Left ventricle myocardium inferior (tissue), 1 donor: ENCODE measurements at regions not wholly inside any gene's neighbourhood (a gene's known extent, or its start where the extent isn't known, plus 50 kb on each side); places are given as distances from the start of the nearest gene placed in this dataset.

Experiments used
- DNase-seq: peaks from one replicate; pipeline ENCODE4 v3.0.0-alpha.2; 2020
- H3K27ac ChIP-seq: fragments of 200-600 bp; replicated peaks from 2 replicates; pipeline ENCODE4 v1.8.0; 2021
- H3K27me3 ChIP-seq: fragments of 200-600 bp; 2 replicates; pipeline ENCODE4 v1.8.0; 2021; ENCODE audit warnings: low read depth
- H3K36me3 ChIP-seq: fragments of 200-600 bp; 2 replicates; pipeline ENCODE4 v1.8.0; 2021
- H3K4me1 ChIP-seq: fragments of 200-600 bp; 2 replicates; pipeline ENCODE4 v1.8.0; 2021
- H3K4me3 ChIP-seq: fragments of 200-600 bp; 2 replicates; pipeline ENCODE4 v1.8.0; 2021; ENCODE audit warnings: mild to moderate bottlenecking, moderate library complexity
- H3K9me3 ChIP-seq: fragments of 200-600 bp; replicated peaks from 2 replicates; pipeline ENCODE4 v1.8.0; 2021
- CTCF ChIP-seq: fragments of 200-600 bp; IDR thresholded peaks from 2 replicates; pipeline ENCODE4 v1.8.0; 2021; ENCODE audit warnings: antibody characterized with exemption, mild to moderate bottlenecking, borderline replicate concordance
- intact Hi-C: fragments of 100-400 bp; cut with micrococcal nuclease; formaldehyde crosslinking; loops from one replicate; pipeline ENCODE4 v1.11.0; 2022
- donor health status: DM: no; HTN: yes; CAD: no; lungs with severe emphysema.

- intact Hi-C loops, result no loop called here
- H3K27ac ChIP-seq, result no peak overlapping the region
- no peaks in the 10 kb centered on the region for H3K4me1 ChIP-seq
- no peaks in the 10 kb centered on the region for H3K27me3 ChIP-seq
- H3K4me3 ChIP-seq, result no peak overlapping the region
- TF ChIP-seq CTCF, result no peak
- no peaks in the 10 kb centered on the region for H3K36me3 ChIP-seq
- no peak for DNase-seq
- no peaks in the 10 kb centered on the region for H3K9me3 ChIP-seq
Observed at GRCh38 chr5:23001120-23001519, 148.0 kb upstream of the CDH12 start.

GRCh38 chr5:22998774-22999173, 145.6 kb upstream of the CDH12 start:
- Histone ChIP-seq H3K9me3 (no peaks in the 10 kb centered on the region), H3K4me1 (no peaks in the 10 kb centered on the region), H3K27me3 (no peaks in the 10 kb centered on the region), H3K36me3 (no peaks in the 10 kb centered on the region), H3K4me3 (no peak overlapping the region), H3K27ac (no peak overlapping the region)
- TF ChIP-seq CTCF, result no peak
- intact Hi-C loops, result no loop called here
- DNase-seq, result no peak

DNA sequence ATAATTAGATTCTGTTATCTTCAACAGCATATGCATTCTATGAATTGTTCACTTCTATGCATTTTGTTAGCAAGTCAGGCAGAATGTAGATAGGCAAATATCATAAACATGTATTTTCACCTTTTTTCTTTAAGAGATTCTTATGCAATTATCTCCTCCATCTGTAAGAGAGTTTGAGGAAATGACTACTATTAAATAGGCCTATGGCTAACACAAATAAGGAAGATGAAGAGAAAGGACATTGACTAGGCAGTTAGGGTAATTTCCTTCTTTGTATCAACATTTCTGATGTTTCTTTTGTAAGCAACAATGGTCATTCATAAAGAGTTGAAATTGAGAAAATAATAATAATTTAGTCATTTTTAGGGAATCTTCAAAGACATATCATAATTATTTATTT, 145.2 kb upstream of the CDH12 start:
- Histone ChIP-seq H3K27me3 (no peaks in the 10 kb centered on the region), H3K4me3 (no peak overlapping the region), H3K27ac (no peak overlapping the region), H3K4me1 (no peaks in the 10 kb centered on the region), H3K9me3 (no peaks in the 10 kb centered on the region), H3K36me3 (no peaks in the 10 kb centered on the region)
- intact Hi-C loops, result no loop called here
- DNase-seq, result no peak
- TF ChIP-seq CTCF, result no peak

GRCh38 chr5:22988937-22989336, 135.8 kb upstream of the CDH12 start:
- no peak for DNase-seq
- peaks cover 19% of the 10 kb centered on the region for H3K9me3 ChIP-seq
- no peak for TF ChIP-seq CTCF

DNA sequence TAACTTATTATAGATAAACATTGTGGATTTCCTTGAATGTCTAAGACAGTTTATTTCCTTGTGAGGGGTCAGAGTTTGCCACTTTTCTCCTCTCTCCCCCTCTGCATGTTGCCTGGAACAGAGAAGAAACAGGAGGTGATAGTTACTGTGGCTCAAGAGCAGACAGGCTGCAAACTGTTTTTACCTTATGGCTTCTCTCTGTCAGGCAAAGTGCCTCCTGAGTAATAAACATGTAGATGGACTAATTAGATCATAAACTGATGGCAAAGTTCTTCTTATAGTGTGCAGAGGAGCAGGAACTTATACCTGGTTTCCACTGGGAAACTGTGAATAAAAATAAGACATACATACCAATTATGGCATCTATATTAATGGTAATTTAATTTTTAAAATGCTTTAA, 133.1 kb upstream of the CDH12 start:
- no peak for TF ChIP-seq CTCF
- intact Hi-C loops, result no loop called here

More at GRCh38 chr5:22988937-22989336, 135.8 kb upstream of the CDH12 start:
- intact Hi-C loops, result no loop called here
- no peak overlapping the region for H3K4me3 ChIP-seq
- H3K36me3 ChIP-seq, result no peaks in the 10 kb centered on the region
- H3K27ac ChIP-seq, result no peak overlapping the region
- no peaks in the 10 kb centered on the region for H3K27me3 ChIP-seq
- no peaks in the 10 kb centered on the region for H3K4me1 ChIP-seq

DNA sequence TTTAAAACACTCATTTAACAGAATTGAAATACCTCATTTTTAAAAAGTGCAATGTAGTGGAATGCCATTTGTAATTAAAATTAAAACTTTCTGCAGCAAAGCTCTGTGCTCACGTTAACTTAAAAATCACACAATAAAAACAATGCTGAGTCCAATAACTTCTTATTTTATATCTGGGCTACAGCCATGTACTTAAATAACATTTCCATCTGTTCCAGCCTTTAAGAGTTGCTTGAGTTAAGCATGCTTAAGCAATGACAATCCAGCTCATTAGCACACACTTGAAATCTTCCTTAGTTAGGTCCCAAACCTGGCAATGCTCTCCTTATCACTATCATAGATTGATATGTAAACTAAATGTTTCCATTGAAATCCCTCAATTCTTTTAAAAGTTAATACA, 132.3 kb upstream of the CDH12 start:
- Histone ChIP-seq H3K27me3 (no peaks in the 10 kb centered on the region), H3K36me3 (no peaks in the 10 kb centered on the region), H3K9me3 (no peaks in the 10 kb centered on the region), H3K27ac (no peak overlapping the region), H3K4me3 (no peak overlapping the region), H3K4me1 (no peaks in the 10 kb centered on the region)
- TF ChIP-seq CTCF, result no peak
- intact Hi-C loops, result no loop called here
- no peak for DNase-seq

More for the DNA sequence above, 133.1 kb upstream of the CDH12 start:
- H3K4me3 ChIP-seq, result no peak overlapping the region
- no peaks in the 10 kb centered on the region for H3K4me1 ChIP-seq
- peaks cover 5% of the 10 kb centered on the region for H3K9me3 ChIP-seq
- DNase-seq, result no peak
- no peaks in the 10 kb centered on the region for H3K27me3 ChIP-seq
- no peaks in the 10 kb centered on the region for H3K36me3 ChIP-seq
- H3K27ac ChIP-seq, result no peak overlapping the region
